ENCODE measurements at regions not wholly inside any gene's neighbourhood (a gene's known extent, or its start where the extent isn't known, plus 50 kb on each side); places are given as distances from the start of the nearest gene placed in this dataset.

- TF ChIP-seq CTCF (IDR thresholded peaks at IDR 0.05) (no peak), POLR2AphosphoS5 (IDR thresholded peaks at IDR 0.05; ENCODE audit: low read depth, low read length) (no peak), TCF7L2 (IDR thresholded peaks at IDR 0.05; ENCODE audit: low read depth, low read length) (no peak), SIN3A (IDR thresholded peaks at IDR 0.05; ENCODE audit: borderline replicate concordance, insufficient read depth, low read depth, low read length) (no peak)
- TF ChIP-seq, protein P1, sequence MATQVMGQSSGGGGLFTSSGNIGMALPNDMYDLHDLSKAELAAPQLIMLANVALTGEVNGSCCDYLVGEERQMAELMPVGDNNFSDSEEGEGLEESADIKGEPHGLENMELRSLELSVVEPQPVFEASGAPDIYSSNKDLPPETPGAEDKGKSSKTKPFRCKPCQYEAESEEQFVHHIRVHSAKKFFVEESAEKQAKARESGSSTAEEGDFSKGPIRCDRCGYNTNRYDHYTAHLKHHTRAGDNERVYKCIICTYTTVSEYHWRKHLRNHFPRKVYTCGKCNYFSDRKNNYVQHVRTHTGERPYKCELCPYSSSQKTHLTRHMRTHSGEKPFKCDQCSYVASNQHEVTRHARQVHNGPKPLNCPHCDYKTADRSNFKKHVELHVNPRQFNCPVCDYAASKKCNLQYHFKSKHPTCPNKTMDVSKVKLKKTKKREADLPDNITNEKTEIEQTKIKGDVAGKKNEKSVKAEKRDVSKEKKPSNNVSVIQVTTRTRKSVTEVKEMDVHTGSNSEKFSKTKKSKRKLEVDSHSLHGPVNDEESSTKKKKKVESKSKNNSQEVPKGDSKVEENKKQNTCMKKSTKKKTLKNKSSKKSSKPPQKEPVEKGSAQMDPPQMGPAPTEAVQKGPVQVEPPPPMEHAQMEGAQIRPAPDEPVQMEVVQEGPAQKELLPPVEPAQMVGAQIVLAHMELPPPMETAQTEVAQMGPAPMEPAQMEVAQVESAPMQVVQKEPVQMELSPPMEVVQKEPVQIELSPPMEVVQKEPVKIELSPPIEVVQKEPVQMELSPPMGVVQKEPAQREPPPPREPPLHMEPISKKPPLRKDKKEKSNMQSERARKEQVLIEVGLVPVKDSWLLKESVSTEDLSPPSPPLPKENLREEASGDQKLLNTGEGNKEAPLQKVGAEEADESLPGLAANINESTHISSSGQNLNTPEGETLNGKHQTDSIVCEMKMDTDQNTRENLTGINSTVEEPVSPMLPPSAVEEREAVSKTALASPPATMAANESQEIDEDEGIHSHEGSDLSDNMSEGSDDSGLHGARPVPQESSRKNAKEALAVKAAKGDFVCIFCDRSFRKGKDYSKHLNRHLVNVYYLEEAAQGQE (IDR thresholded peaks at IDR 0.05; ENCODE audit: insufficient read depth in 1 of 2, low read depth in 2 of 2, low read length in 1 of 2): no peak
Measured at GRCh38 chr6:120918137-120918536, 416.1 kb downstream of the TBC1D32 start.
